Cardiac muscle cell (in vitro differentiated cells and primary cell): ENCODE measurements at regions not wholly inside any gene's neighbourhood (a gene's known extent, or its start where the extent isn't known, plus 50 kb on each side); places are given as distances from the start of the nearest gene placed in this dataset.

Experiments used
- DNase-seq, 2 donors: peaks; one replicate each; pipeline versions ENCODE4 v3.0.0 to v3.0.0-alpha.2; 2010 to 2017; ENCODE audit warnings: low read depth in 1 of 2, low spot score in 1 of 2
- H3K27ac ChIP-seq: fragments of 200-600 bp; sonication (generic); 2 replicates; pipeline ENCODE4 v1.5.1; 2016
- H3K27me3 ChIP-seq: fragments of 200-600 bp; sonication (generic); 2 replicates; pipeline ENCODE4 v1.6.0; 2016; ENCODE audit warnings: control low read depth
- H3K36me3 ChIP-seq: fragments of 200-600 bp; sonication (generic); 2 replicates; pipeline ENCODE4 v1.5.1; 2016; ENCODE audit warnings: control low read depth
- H3K4me1 ChIP-seq: fragments of 200-600 bp; sonication (generic); 2 replicates; pipeline ENCODE4 v1.8.1; 2017; ENCODE audit warnings: low read depth, mild to moderate bottlenecking, mixed run types
- H3K4me3 ChIP-seq: fragments of 200-600 bp; sonication (generic); 2 replicates; pipeline ENCODE4 v1.5.1; 2016; ENCODE audit warnings: mild to moderate bottlenecking
- H3K9me3 ChIP-seq: fragments of 200-600 bp; sonication (generic); 2 replicates; pipeline ENCODE4 v1.5.1; 2017; ENCODE audit warnings: low read depth, mild to moderate bottlenecking, control low read depth
- TF ChIP-seq, protein P1 (sequence below): IDR thresholded peaks from 2 replicates; pipeline ENCODE4 v1.5.1; 2012; ENCODE audit warnings: low read depth, mild to moderate bottlenecking, low read length

DNA sequence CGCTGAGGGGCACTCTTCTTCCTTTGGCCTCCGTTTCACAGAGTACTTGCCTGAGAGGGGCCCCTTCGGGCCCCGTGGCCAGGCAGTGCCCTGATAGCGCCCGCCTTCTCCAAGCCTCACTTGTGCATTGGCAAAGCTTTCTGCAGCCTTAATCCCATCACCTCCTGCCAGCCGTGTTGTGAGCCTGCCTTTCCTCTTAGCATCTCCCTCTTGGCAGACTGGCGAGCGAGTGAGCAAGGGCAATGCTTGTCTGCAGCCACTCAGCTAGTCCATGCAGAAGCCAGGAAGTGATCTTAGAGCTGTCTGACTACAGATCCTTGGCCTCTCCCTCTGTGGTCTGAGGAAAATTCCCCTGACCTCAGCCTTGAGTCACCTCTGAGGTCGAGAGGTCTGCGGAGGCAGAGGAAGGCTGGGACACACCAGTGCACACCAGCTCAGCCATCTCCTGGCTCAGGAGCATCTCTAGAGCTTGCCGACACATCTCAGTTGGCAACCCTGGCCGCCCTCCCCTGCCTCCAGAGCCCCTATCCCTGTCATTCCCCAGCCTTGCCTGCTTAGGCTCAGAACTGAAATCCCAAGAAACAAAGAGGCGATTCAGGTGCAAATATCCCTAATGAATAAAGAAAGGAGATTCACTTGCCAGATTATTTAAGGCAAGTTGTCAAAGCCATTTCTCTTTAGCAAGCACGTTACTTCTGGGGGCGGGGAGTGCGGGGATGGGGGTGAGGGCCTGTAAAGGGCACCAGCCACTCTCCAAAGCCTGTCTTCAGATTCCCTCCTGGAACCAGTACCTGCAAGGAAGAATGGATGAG lies 143.5 kb upstream of the MAMLD1 start:
- Histone ChIP-seq H3K4me3 (no peak overlapping the region), H3K4me1 (no peaks in the 10 kb centered on the region), H3K9me3 (no peaks in the 10 kb centered on the region), H3K27me3 (peaks cover 43% of the 10 kb centered on the region), H3K27ac (no peak overlapping the region), H3K36me3 (no peaks in the 10 kb centered on the region)
- DNase-seq, result no peak
- TF ChIP-seq, protein P1, sequence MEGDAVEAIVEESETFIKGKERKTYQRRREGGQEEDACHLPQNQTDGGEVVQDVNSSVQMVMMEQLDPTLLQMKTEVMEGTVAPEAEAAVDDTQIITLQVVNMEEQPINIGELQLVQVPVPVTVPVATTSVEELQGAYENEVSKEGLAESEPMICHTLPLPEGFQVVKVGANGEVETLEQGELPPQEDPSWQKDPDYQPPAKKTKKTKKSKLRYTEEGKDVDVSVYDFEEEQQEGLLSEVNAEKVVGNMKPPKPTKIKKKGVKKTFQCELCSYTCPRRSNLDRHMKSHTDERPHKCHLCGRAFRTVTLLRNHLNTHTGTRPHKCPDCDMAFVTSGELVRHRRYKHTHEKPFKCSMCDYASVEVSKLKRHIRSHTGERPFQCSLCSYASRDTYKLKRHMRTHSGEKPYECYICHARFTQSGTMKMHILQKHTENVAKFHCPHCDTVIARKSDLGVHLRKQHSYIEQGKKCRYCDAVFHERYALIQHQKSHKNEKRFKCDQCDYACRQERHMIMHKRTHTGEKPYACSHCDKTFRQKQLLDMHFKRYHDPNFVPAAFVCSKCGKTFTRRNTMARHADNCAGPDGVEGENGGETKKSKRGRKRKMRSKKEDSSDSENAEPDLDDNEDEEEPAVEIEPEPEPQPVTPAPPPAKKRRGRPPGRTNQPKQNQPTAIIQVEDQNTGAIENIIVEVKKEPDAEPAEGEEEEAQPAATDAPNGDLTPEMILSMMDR, result no peak

DNA sequence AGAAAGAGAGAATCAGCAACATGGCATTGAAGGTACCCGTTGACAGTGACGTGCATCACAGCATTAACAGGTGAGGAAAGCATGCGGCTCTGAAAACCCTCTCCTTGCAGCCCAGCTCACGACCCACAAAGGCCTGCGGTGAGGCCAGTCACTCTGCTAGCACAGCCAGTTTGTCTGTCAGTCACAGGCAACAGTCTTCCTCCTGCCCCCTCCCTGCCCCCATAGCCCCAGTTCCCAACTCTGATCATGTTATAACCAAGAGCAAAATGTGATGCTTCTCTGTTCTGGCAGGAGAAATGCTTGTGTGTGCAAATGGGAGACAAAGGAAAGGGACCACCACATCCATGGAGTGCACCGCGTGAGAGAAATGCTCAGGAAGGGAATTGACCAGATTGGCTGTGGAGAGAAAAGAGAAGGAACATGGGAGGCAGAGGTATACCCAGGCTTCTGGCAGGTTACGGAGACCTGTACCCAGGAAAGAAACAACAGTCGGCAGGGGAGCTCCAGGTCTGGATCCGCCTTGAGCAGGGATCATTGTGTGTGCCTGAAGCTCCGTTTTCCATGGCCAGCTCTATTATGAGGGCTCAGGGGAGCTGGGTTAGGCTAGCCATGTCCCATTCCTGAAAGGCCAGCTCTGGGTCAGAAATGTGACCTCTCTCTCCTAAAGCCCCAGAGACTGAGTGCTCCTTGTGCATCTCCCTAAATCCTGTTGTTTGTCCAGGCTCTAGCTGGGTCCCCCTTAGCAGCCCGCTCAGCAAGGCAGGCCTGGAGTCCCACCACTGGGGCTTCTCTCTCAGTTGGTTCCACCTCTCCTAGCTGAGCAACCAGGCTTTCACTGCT lies 139.7 kb upstream of the MAMLD1 start:
- TF ChIP-seq, protein P1, result no peak
- H3K9me3 ChIP-seq, result no peaks in the 10 kb centered on the region
- peaks cover 46% of the 10 kb centered on the region for H3K27me3 ChIP-seq
- H3K27ac ChIP-seq, result no peak overlapping the region
- H3K4me1 ChIP-seq, result no peaks in the 10 kb centered on the region
- no peak for DNase-seq
- no peaks in the 10 kb centered on the region for H3K36me3 ChIP-seq
- no peak overlapping the region for H3K4me3 ChIP-seq

DNA sequence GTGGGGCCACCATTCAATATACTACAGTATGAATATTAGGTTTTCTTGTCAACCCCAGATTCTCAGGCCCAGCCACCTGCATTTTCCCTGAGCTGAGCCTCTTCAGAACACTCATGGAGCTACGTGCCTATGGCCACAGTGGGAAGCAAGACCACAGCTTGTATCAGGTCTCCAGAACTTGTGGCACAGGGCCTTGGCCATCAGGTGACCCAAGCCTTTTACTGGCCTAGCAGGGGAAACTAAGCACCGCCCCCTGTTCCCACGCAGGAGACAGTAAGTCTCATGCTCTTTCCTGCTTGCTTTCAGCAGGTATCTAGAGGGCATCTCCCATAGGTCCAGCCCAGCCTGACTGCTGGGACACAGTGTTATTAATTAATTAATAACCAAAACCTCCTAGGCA lies 138.4 kb upstream of the MAMLD1 start:
- Histone ChIP-seq H3K36me3 (no peaks in the 10 kb centered on the region), H3K27me3 (peaks cover 34% of the 10 kb centered on the region), H3K9me3 (no peaks in the 10 kb centered on the region), H3K4me1 (no peaks in the 10 kb centered on the region), H3K27ac (no peak overlapping the region), H3K4me3 (no peak overlapping the region)
- no peak for DNase-seq
- TF ChIP-seq, protein P1, result no peak

DNA sequence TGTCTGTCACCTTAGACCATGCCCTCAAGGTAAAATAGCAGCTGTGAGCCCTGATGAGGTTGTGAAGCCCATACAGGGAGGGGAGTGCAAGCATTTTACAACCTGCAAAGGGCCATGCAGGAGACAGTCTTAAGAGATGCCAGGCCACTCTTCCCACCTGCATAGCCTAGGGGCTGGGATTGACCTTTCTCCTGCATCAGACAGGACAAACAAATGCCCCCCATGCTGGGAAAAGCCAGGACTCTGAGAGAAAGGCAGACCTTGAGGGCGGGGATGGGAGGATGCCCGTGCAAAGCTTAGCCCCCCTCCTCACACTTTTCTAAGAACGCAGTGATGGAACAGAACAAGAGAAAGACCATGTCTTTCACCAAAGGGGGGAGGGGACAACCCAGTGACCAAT lies 137.9 kb upstream of the MAMLD1 start:
- Histone ChIP-seq H3K27me3 (peaks cover 28% of the 10 kb centered on the region), H3K4me3 (no peak overlapping the region), H3K4me1 (no peaks in the 10 kb centered on the region), H3K27ac (no peak overlapping the region), H3K36me3 (no peaks in the 10 kb centered on the region), H3K9me3 (no peaks in the 10 kb centered on the region)
- DNase-seq, result no peak
- TF ChIP-seq, protein P1, result no peak

DNA sequence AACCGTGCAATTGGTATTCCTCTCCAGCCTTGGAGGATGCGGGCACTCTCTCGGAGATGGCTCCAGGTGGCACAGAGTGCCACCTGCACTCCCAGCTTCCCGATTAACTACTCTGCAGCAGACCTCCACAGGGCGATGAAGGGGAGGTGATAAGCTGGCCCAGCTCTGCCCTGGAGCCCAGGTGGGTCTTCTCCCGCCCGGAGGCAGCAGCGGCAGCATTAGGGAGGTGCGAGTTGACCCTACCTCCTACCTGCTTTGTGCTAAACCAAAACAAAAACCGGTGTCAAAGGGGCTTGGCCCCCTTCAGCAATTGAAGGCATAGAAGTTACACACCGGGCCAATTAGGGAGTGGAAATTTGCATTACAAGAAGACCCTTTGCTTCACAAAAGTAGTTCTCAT lies 137.4 kb upstream of the MAMLD1 start:
- Histone ChIP-seq H3K27ac (no peak overlapping the region), H3K27me3 (peaks cover 24% of the 10 kb centered on the region), H3K36me3 (no peaks in the 10 kb centered on the region), H3K9me3 (no peaks in the 10 kb centered on the region), H3K4me3 (no peak overlapping the region), H3K4me1 (no peaks in the 10 kb centered on the region)
- DNase-seq, result no peak
- TF ChIP-seq, protein P1, result no peak
